Uterus (tissue), 2 donors: ENCODE measurements at regions not wholly inside any gene's neighbourhood (a gene's known extent, or its start where the extent isn't known, plus 50 kb on each side); places are given as distances from the start of the nearest gene placed in this dataset.

Experiments
- POLR2A ChIP-seq, 2 donors: fragments of 450-650 bp; IDR thresholded peaks; one replicate each; pipeline ENCODE4 v1.6.1; 2016; ENCODE audit warnings: antibody characterized with exemption in 2 of 2, mild to moderate bottlenecking in 1 of 2, moderate library complexity in 1 of 2
- TF ChIP-seq, protein P1 (sequence below), 4 experiments: fragments of 200-600 bp in 2 of 4; fragments of 450-650 bp in 2 of 4; sonication (generic) in 2 of 4; IDR thresholded peaks; one replicate each; pipeline ENCODE4 v1.5.1; 2016 to 2019; ENCODE audit warnings: antibody characterized with exemption in 4 of 4, mild to moderate bottlenecking in 2 of 4, moderate library complexity in 1 of 4

DNA sequence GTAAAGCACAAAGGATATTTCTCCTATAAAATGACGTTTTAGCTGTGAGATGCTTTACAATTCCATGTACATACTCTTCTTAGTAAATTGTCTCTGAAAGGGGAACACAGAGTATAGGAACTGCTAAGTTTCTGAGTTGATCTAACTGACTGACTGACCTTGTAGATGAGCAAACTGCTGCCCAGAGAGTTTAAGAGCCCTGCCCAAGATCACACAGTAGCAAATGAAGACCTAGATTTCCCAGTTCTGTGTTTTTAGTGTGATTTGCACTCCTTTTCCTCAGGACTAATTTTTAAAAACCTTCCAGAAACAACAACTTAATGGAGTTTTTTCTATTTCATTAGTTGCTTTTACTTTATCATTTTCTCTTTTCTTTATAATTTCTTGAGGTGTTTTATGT lies 247.7 kb downstream of the PDCD6IP start:
- TF ChIP-seq, protein P1, sequence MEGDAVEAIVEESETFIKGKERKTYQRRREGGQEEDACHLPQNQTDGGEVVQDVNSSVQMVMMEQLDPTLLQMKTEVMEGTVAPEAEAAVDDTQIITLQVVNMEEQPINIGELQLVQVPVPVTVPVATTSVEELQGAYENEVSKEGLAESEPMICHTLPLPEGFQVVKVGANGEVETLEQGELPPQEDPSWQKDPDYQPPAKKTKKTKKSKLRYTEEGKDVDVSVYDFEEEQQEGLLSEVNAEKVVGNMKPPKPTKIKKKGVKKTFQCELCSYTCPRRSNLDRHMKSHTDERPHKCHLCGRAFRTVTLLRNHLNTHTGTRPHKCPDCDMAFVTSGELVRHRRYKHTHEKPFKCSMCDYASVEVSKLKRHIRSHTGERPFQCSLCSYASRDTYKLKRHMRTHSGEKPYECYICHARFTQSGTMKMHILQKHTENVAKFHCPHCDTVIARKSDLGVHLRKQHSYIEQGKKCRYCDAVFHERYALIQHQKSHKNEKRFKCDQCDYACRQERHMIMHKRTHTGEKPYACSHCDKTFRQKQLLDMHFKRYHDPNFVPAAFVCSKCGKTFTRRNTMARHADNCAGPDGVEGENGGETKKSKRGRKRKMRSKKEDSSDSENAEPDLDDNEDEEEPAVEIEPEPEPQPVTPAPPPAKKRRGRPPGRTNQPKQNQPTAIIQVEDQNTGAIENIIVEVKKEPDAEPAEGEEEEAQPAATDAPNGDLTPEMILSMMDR (IDR thresholded peaks at IDR 0.05), result no peak
- no peak for TF ChIP-seq POLR2A (IDR thresholded peaks at IDR 0.05)
